Central memory CD8-positive, alpha-beta T cell (primary cell): ENCODE measurements at regions not wholly inside any gene's neighbourhood (a gene's known extent, or its start where the extent isn't known, plus 50 kb on each side); places are given as distances from the start of the nearest gene placed in this dataset.

Experiments used
- ATAC-seq: fragments of 150-1000 bp; cut with Tn5 transposase; replicated peaks from 2 replicates; pipeline ENCODE4 v1.10.0; 2022; ENCODE audit warnings: mild to moderate bottlenecking, moderate FRiP score, moderate number of reproducible peaks; ENCODE audit not compliant: poor library complexity, severe bottlenecking; ENCODE audit errors: extremely low read depth
- DNase-seq, 2 donors: peaks; one replicate each; pipeline ENCODE4 v3.0.0; 2021; ENCODE audit warnings: low spot score in 2 of 2
- H3K27ac Mint-ChIP-seq: one replicate; pipeline ENCODE4 v1.8.0; 2022; ENCODE audit warnings: low read depth, mild to moderate bottlenecking, moderate library complexity, mixed read lengths
- H3K27me3 Mint-ChIP-seq: one replicate; pipeline ENCODE4 v1.8.0; 2022; ENCODE audit warnings: mixed read lengths
- H3K36me3 Mint-ChIP-seq: one replicate; pipeline ENCODE4 v1.8.0; 2022; ENCODE audit warnings: mild to moderate bottlenecking, moderate library complexity, mixed read lengths; ENCODE audit not compliant: insufficient read depth
- H3K4me1 Mint-ChIP-seq: one replicate; pipeline ENCODE4 v1.8.0; 2022; ENCODE audit warnings: mixed read lengths
- H3K4me3 Mint-ChIP-seq: one replicate; pipeline ENCODE4 v1.8.0; 2022; ENCODE audit warnings: mild to moderate bottlenecking, moderate library complexity, mixed read lengths
- H3K9me3 Mint-ChIP-seq: one replicate; pipeline ENCODE4 v1.8.0; 2022; ENCODE audit warnings: mixed read lengths

- ATAC-seq: no peak
These were observed 235.1 kb upstream of the MIR17HG start for GRCh38 chr13:91112201-91112923.

GRCh38 chr13:91112924-91113277 is 234.6 kb upstream of the MIR17HG start:
- ATAC-seq (no peak), DNase-seq (no peak)
- H3K27ac Mint-ChIP-seq: no peak overlapping the region
- no peaks in the 10 kb centered on the region for H3K27me3 Mint-ChIP-seq
- peaks cover 6% of the 10 kb centered on the region for H3K9me3 Mint-ChIP-seq
- no peaks in the 10 kb centered on the region for H3K36me3 Mint-ChIP-seq
- no peaks in the 10 kb centered on the region for H3K4me1 Mint-ChIP-seq
- no peak overlapping the region for H3K4me3 Mint-ChIP-seq

More at GRCh38 chr13:91112201-91112923, 235.1 kb upstream of the MIR17HG start:
- H3K9me3 Mint-ChIP-seq: peaks cover 6% of the 10 kb centered on the region
- H3K4me1 Mint-ChIP-seq: no peaks in the 10 kb centered on the region
- H3K27ac Mint-ChIP-seq: no peak overlapping the region
- H3K36me3 Mint-ChIP-seq: no peaks in the 10 kb centered on the region
- no peak overlapping the region for H3K4me3 Mint-ChIP-seq
- no peaks in the 10 kb centered on the region for H3K27me3 Mint-ChIP-seq
- DNase-seq: no peak

GRCh38 chr13:91115776-91116175 is 231.7 kb upstream of the MIR17HG start:
- no peak overlapping the region for H3K27ac Mint-ChIP-seq

GRCh38 chr13:91117351-91117750 is 230.1 kb upstream of the MIR17HG start:
- Mint-ChIP-seq H3K9me3 (peaks cover 6% of the 10 kb centered on the region), H3K4me1 (no peaks in the 10 kb centered on the region), H3K36me3 (no peaks in the 10 kb centered on the region), H3K27me3 (no peaks in the 10 kb centered on the region), H3K4me3 (no peak overlapping the region), H3K27ac (no peak overlapping the region)
- DNase-seq: no peak
- no peak for ATAC-seq

More at GRCh38 chr13:91115776-91116175, 231.7 kb upstream of the MIR17HG start:
- no peak overlapping the region for H3K4me3 Mint-ChIP-seq
- H3K9me3 Mint-ChIP-seq: peaks cover 6% of the 10 kb centered on the region
- no peaks in the 10 kb centered on the region for H3K36me3 Mint-ChIP-seq
- no peaks in the 10 kb centered on the region for H3K27me3 Mint-ChIP-seq
- DNase-seq (no peak), ATAC-seq (no peak)
- no peaks in the 10 kb centered on the region for H3K4me1 Mint-ChIP-seq

GRCh38 chr13:91119643-91120042 is 227.8 kb upstream of the MIR17HG start:
- no peak overlapping the region for H3K4me3 Mint-ChIP-seq
- H3K27me3 Mint-ChIP-seq: no peaks in the 10 kb centered on the region
- no peak overlapping the region for H3K27ac Mint-ChIP-seq
- no peak for ATAC-seq
- no peaks in the 10 kb centered on the region for H3K36me3 Mint-ChIP-seq
- DNase-seq: no peak
- H3K4me1 Mint-ChIP-seq: no peaks in the 10 kb centered on the region
- H3K9me3 Mint-ChIP-seq: peaks cover 6% of the 10 kb centered on the region

GRCh38 chr13:91122766-91123165 is 224.7 kb upstream of the MIR17HG start:
- no peaks in the 10 kb centered on the region for H3K9me3 Mint-ChIP-seq
- ATAC-seq (no peak), DNase-seq (no peak)
- H3K27ac Mint-ChIP-seq: no peak overlapping the region
- H3K4me3 Mint-ChIP-seq: no peak overlapping the region
- no peaks in the 10 kb centered on the region for H3K4me1 Mint-ChIP-seq
- no peaks in the 10 kb centered on the region for H3K27me3 Mint-ChIP-seq
- H3K36me3 Mint-ChIP-seq: no peaks in the 10 kb centered on the region

GRCh38 chr13:91123456-91124127 is 223.9 kb upstream of the MIR17HG start:
- H3K36me3 Mint-ChIP-seq: no peaks in the 10 kb centered on the region
- no peaks in the 10 kb centered on the region for H3K9me3 Mint-ChIP-seq
- no peak overlapping the region for H3K4me3 Mint-ChIP-seq
- H3K4me1 Mint-ChIP-seq: no peaks in the 10 kb centered on the region
- no peak overlapping the region for H3K27ac Mint-ChIP-seq
- DNase-seq: no peak
- no peak for ATAC-seq
- H3K27me3 Mint-ChIP-seq: no peaks in the 10 kb centered on the region

- no peak overlapping the region for H3K27ac Mint-ChIP-seq
These were observed 220.7 kb upstream of the MIR17HG start for GRCh38 chr13:91126806-91127205.

GRCh38 chr13:91127995-91128394 is 219.5 kb upstream of the MIR17HG start:
- no peaks in the 10 kb centered on the region for H3K36me3 Mint-ChIP-seq
- no peaks in the 10 kb centered on the region for H3K9me3 Mint-ChIP-seq
- ATAC-seq: no peak
- H3K27me3 Mint-ChIP-seq: peaks cover 5% of the 10 kb centered on the region
- DNase-seq: no peak
- no peak overlapping the region for H3K27ac Mint-ChIP-seq
- H3K4me1 Mint-ChIP-seq: no peaks in the 10 kb centered on the region
- no peak overlapping the region for H3K4me3 Mint-ChIP-seq

More at GRCh38 chr13:91126806-91127205, 220.7 kb upstream of the MIR17HG start:
- Mint-ChIP-seq H3K4me3 (no peak overlapping the region), H3K4me1 (no peaks in the 10 kb centered on the region), H3K27me3 (no peaks in the 10 kb centered on the region), H3K9me3 (no peaks in the 10 kb centered on the region), H3K36me3 (no peaks in the 10 kb centered on the region)
- no peak for ATAC-seq
- no peak for DNase-seq

- no peaks in the 10 kb centered on the region for H3K9me3 Mint-ChIP-seq
- H3K27ac Mint-ChIP-seq: no peak overlapping the region
- DNase-seq: no peak
- H3K27me3 Mint-ChIP-seq: peaks cover 8% of the 10 kb centered on the region
- H3K4me3 Mint-ChIP-seq: no peak overlapping the region
- no peak for ATAC-seq
- no peaks in the 10 kb centered on the region for H3K4me1 Mint-ChIP-seq
- no peaks in the 10 kb centered on the region for H3K36me3 Mint-ChIP-seq
These were observed 215.1 kb upstream of the MIR17HG start for GRCh38 chr13:91132381-91132780.

GRCh38 chr13:91132786-91133185 is 214.7 kb upstream of the MIR17HG start:
- H3K9me3 Mint-ChIP-seq: no peaks in the 10 kb centered on the region
- no peak overlapping the region for H3K4me3 Mint-ChIP-seq
- H3K36me3 Mint-ChIP-seq: no peaks in the 10 kb centered on the region
- H3K27me3 Mint-ChIP-seq: peaks cover 8% of the 10 kb centered on the region
- no peak for ATAC-seq
- no peak overlapping the region for H3K27ac Mint-ChIP-seq
- H3K4me1 Mint-ChIP-seq: no peaks in the 10 kb centered on the region
- DNase-seq: no peak

GRCh38 chr13:91133941-91134802 is 213.3 kb upstream of the MIR17HG start:
- H3K4me3 Mint-ChIP-seq: no peak overlapping the region
- no peak overlapping the region for H3K27ac Mint-ChIP-seq
- no peaks in the 10 kb centered on the region for H3K4me1 Mint-ChIP-seq
- DNase-seq: no peak
- H3K27me3 Mint-ChIP-seq: peaks cover 8% of the 10 kb centered on the region
- no peaks in the 10 kb centered on the region for H3K9me3 Mint-ChIP-seq
- H3K36me3 Mint-ChIP-seq: no peaks in the 10 kb centered on the region
- no peak for ATAC-seq
